Testis (tissue), 2 donors: ENCODE measurements at regions not wholly inside any gene's neighbourhood (a gene's known extent, or its start where the extent isn't known, plus 50 kb on each side); places are given as distances from the start of the nearest gene placed in this dataset.

Experiments
- DNase-seq: peaks from one replicate; pipeline ENCODE4 v3.0.0-alpha.2; 2019
- H3K27ac ChIP-seq, 2 donors: fragments of 200-600 bp; sonication (generic); one replicate each; pipeline ENCODE4 v1.5.1; 2019
- H3K27me3 ChIP-seq: fragments of 200-600 bp; sonication (generic); one replicate; pipeline ENCODE4 v1.5.1; 2019
- H3K36me3 ChIP-seq: fragments of 200-600 bp; sonication (generic); one replicate; pipeline ENCODE4 v1.5.1; 2017; ENCODE audit warnings: low read depth; ENCODE audit errors: missing control alignments
- H3K4me1 ChIP-seq: fragments of 200-600 bp; sonication (generic); one replicate; pipeline ENCODE4 v1.5.1; 2019
- H3K4me3 ChIP-seq, 2 donors: fragments of 200-600 bp; sonication (generic); one replicate each; pipeline ENCODE4 v1.5.1; 2017 to 2019
- H3K9me3 ChIP-seq: fragments of 200-600 bp; sonication (generic); one replicate; pipeline ENCODE4 v1.5.1; 2017
- CTCF ChIP-seq, 3 experiments: fragments of 450-650 bp in 2 of 3; fragments of 200-600 bp in 1 of 3; sonication (generic) in 1 of 3; IDR thresholded peaks; one replicate each; pipeline ENCODE4 v1.5.1; 2016 to 2019; ENCODE audit warnings: antibody characterized with exemption in 3 of 3, mild to moderate bottlenecking in 2 of 3, moderate library complexity in 1 of 3
- POLR2A ChIP-seq: fragments of 450-650 bp; IDR thresholded peaks from one replicate; pipeline ENCODE4 v1.6.1; 2017; ENCODE audit warnings: antibody characterized with exemption, mild to moderate bottlenecking, moderate library complexity
- WGBS, 2 donors: methylation state at CpG; one replicate each; pipeline ENCODE4 v1.1.5; 2018; 5-methylcytosine and 5-hydroxymethylcytosine counted together
- intact Hi-C: fragments of 100-400 bp; cut with DNase I; formaldehyde crosslinking; loops from one replicate; pipeline ENCODE4 v1.15.1; 2023; ENCODE audit warnings: low total_unique reads

GRCh38 chr18:51614033-51614432 lies 416.6 kb upstream of the MEX3C start:
- H3K9me3 ChIP-seq = no peaks in the 10 kb centered on the region

GRCh38 chr18:51614967-51615571 lies 417.6 kb upstream of the MEX3C start:
- Histone ChIP-seq H3K4me1 (no peaks in the 10 kb centered on the region), H3K9me3 (no peaks in the 10 kb centered on the region), H3K27me3 (no peaks in the 10 kb centered on the region), H3K27ac (no peak overlapping the region), H3K4me3 (no peak overlapping the region), H3K36me3 (no peaks in the 10 kb centered on the region)
- no peak for DNase-seq
- WGBS, 2 donors = 70 to 74% methylated on average over 7 of the region's 7 CpGs
- TF ChIP-seq POLR2A (no peak), CTCF (IDR thresholded peaks at IDR 0.05) (no peak)
- intact Hi-C loops = no loop called here

More at GRCh38 chr18:51614033-51614432, 416.6 kb upstream of the MEX3C start:
- H3K4me1 ChIP-seq = no peaks in the 10 kb centered on the region
- no peaks in the 10 kb centered on the region for H3K27me3 ChIP-seq
- no peak for DNase-seq
- WGBS, 2 donors = 58 to 59% methylated on average over 5 of the region's 5 CpGs
- no peak overlapping the region for H3K27ac ChIP-seq
- no peak overlapping the region for H3K4me3 ChIP-seq
- no peaks in the 10 kb centered on the region for H3K36me3 ChIP-seq
- intact Hi-C loops = no loop called here
- no peak for TF ChIP-seq CTCF (IDR thresholded peaks at IDR 0.05)
- no peak for TF ChIP-seq POLR2A

GRCh38 chr18:51617167-51617566 lies 419.7 kb upstream of the MEX3C start:
- H3K4me1 ChIP-seq = no peaks in the 10 kb centered on the region
- no peak overlapping the region for H3K27ac ChIP-seq
- H3K4me3 ChIP-seq = no peak overlapping the region
- TF ChIP-seq CTCF (IDR thresholded peaks at IDR 0.05) (no peak), POLR2A (no peak)
- H3K36me3 ChIP-seq = no peaks in the 10 kb centered on the region
- WGBS, 2 donors = 66 to 73% methylated on average over 4 of the region's 4 CpGs
- no peaks in the 10 kb centered on the region for H3K27me3 ChIP-seq
- intact Hi-C loops = no loop called here
- DNase-seq = no peak
- H3K9me3 ChIP-seq = no peaks in the 10 kb centered on the region

- no peak overlapping the region for H3K27ac ChIP-seq
- H3K4me1 ChIP-seq = no peaks in the 10 kb centered on the region
- H3K9me3 ChIP-seq = no peaks in the 10 kb centered on the region
- no peak overlapping the region for H3K4me3 ChIP-seq
- DNase-seq = no peak
- intact Hi-C loops = no loop called here
- WGBS, 2 donors = 64 to 66% methylated on average over 2 of the region's 2 CpGs
- H3K27me3 ChIP-seq = no peaks in the 10 kb centered on the region
- no peaks in the 10 kb centered on the region for H3K36me3 ChIP-seq
- TF ChIP-seq POLR2A = no peak
- no peak for TF ChIP-seq CTCF (IDR thresholded peaks at IDR 0.05)
Observed at GRCh38 chr18:51617572-51618260, 420.2 kb upstream of the MEX3C start.

GRCh38 chr18:51619283-51619682 lies 421.8 kb upstream of the MEX3C start:
- no peak overlapping the region for H3K4me3 ChIP-seq
- TF ChIP-seq CTCF (IDR thresholded peaks at IDR 0.05) (no peak), POLR2A (no peak)
- no peaks in the 10 kb centered on the region for H3K36me3 ChIP-seq
- WGBS, 2 donors = 13 to 47% methylated on average over 1 of the region's 1 CpG
- intact Hi-C loops = no loop called here
- no peaks in the 10 kb centered on the region for H3K4me1 ChIP-seq
- no peaks in the 10 kb centered on the region for H3K27me3 ChIP-seq
- no peak for DNase-seq
- H3K27ac ChIP-seq = no peak overlapping the region
- no peaks in the 10 kb centered on the region for H3K9me3 ChIP-seq
